Peyer's patch (tissue), 4 donors: ENCODE measurements at regions not wholly inside any gene's neighbourhood (a gene's known extent, or its start where the extent isn't known, plus 50 kb on each side); places are given as distances from the start of the nearest gene placed in this dataset.

Experiments
- DNase-seq, 3 donors: peaks; one replicate each; pipeline ENCODE4 v3.0.0-alpha.2; 2017 to 2019
- H3K27ac ChIP-seq, 4 donors: fragments of 200-600 bp; sonication (generic); one replicate each; pipeline ENCODE4 v1.5.1; 2016 to 2019
- H3K27me3 ChIP-seq, 2 donors: fragments of 200-600 bp; sonication (generic); one replicate each; pipeline ENCODE4 v1.5.1; 2019
- H3K36me3 ChIP-seq, 3 donors: fragments of 200-600 bp; sonication (generic); one replicate each; pipeline ENCODE4 v1.5.1; 2016 to 2019
- H3K4me1 ChIP-seq, 4 donors: fragments of 200-600 bp; sonication (generic); one replicate each; pipeline ENCODE4 v1.5.1; 2016 to 2019
- H3K4me3 ChIP-seq, 4 donors: fragments of 200-600 bp; sonication (generic); 1 replicate in 3 of 4; 2 replicates in 1 of 4; pipeline ENCODE4 v1.5.1; 2016 to 2019; ENCODE audit warnings: mild to moderate bottlenecking in 1 of 4
- H3K9me3 ChIP-seq, 4 donors: fragments of 200-600 bp; sonication (generic); one replicate each; pipeline ENCODE4 v1.5.1; 2016 to 2019; ENCODE audit warnings: mild to moderate bottlenecking in 1 of 4
- POLR2A ChIP-seq, 2 donors: fragments of 450-650 bp; IDR thresholded peaks; one replicate each; pipeline ENCODE4 v1.5.1; 2017; ENCODE audit warnings: antibody characterized with exemption in 2 of 2, mild to moderate bottlenecking in 2 of 2, moderate library complexity in 2 of 2
- TF ChIP-seq, protein P1 (sequence below), 6 experiments: fragments of 450-650 bp in 4 of 6; fragments of 200-600 bp in 2 of 6; sonication (generic) in 1 of 6; IDR thresholded peaks; one replicate each; pipeline ENCODE4 v1.5.1; 2017 to 2019; ENCODE audit warnings: antibody characterized with exemption in 6 of 6, mild to moderate bottlenecking in 3 of 6, moderate library complexity in 1 of 6

DNA sequence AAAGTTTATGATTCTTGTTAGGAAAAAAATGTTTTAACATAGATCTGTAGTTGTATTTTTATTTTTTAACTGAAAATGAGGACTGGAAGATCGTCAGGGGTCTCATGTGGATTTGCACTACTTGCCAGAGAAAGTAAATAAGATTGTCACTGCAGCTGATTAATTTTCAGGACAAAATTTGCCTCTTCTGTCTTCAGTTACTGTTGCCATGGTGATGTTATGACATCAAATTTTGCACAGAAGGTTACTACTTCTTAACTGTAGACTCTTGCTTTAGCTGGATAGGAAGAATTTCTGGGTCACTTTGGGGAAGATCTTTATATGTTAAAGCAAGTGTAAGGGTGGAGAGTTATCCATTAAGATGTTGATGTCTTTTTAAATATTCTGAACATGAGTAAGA, 82.2 kb upstream of the WDR72 start:
- H3K4me1 ChIP-seq, result no peaks in the 10 kb centered on the region
- no peak for DNase-seq

DNA sequence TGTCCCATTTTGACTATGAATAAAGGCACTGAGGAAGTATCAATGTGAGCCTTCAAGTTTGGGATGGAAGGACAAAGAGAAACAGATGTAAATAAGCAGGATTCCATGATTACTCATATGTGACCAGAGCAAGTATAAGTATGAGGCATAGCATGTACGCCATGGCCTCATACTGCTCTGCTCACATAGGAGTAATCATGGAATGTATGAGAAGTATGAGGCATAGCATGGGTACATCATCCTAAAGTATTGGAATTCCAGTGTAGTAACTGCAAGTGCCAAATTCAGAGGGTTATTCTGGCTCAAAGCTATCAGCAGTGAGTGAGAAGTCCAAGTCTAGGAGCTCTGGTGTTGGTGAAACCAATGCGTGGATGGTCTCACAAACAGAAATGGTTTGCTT, 81.2 kb upstream of the WDR72 start:
- Histone ChIP-seq H3K9me3 (no peaks in the 10 kb centered on the region), H3K36me3 (no peaks in the 10 kb centered on the region), H3K27ac (no peak overlapping the region), H3K4me3 (no peak overlapping the region), H3K27me3 (no peaks in the 10 kb centered on the region), H3K4me1 (no peaks in the 10 kb centered on the region)
- DNase-seq, result no peak
- TF ChIP-seq, protein P1, sequence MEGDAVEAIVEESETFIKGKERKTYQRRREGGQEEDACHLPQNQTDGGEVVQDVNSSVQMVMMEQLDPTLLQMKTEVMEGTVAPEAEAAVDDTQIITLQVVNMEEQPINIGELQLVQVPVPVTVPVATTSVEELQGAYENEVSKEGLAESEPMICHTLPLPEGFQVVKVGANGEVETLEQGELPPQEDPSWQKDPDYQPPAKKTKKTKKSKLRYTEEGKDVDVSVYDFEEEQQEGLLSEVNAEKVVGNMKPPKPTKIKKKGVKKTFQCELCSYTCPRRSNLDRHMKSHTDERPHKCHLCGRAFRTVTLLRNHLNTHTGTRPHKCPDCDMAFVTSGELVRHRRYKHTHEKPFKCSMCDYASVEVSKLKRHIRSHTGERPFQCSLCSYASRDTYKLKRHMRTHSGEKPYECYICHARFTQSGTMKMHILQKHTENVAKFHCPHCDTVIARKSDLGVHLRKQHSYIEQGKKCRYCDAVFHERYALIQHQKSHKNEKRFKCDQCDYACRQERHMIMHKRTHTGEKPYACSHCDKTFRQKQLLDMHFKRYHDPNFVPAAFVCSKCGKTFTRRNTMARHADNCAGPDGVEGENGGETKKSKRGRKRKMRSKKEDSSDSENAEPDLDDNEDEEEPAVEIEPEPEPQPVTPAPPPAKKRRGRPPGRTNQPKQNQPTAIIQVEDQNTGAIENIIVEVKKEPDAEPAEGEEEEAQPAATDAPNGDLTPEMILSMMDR (IDR thresholded peaks at IDR 0.05), result no peak
- no peak for TF ChIP-seq POLR2A (IDR thresholded peaks at IDR 0.05)

More for the DNA sequence above, 82.2 kb upstream of the WDR72 start:
- Histone ChIP-seq H3K9me3 (no peaks in the 10 kb centered on the region), H3K36me3 (no peaks in the 10 kb centered on the region), H3K4me3 (no peak overlapping the region), H3K27ac (no peak overlapping the region), H3K27me3 (no peaks in the 10 kb centered on the region)
- TF ChIP-seq, protein P1 (IDR thresholded peaks at IDR 0.05), result no peak

DNA sequence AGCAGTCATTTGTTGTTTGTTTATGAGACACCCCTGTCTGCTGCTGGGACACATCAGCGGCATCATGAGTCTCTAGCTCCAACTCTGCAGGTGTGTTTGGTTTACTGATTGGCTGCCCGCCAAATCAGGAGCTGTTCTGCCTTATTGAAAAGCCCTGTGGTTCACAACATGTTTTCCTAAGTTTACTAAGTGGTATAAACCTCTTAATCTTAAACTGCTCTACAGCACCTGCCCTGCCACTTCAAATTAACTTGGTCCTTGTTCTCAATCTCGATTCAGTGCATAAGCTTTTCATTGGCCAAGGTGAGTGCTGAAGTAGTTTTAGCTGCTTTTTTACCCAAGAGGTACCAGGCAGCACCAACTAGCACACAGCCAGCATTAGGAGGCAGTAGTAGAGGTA, 77.8 kb upstream of the WDR72 start:
- H3K9me3 ChIP-seq, result no peaks in the 10 kb centered on the region
- no peak overlapping the region for H3K27ac ChIP-seq
- H3K27me3 ChIP-seq, result no peaks in the 10 kb centered on the region
- no peak overlapping the region for H3K4me3 ChIP-seq
- H3K4me1 ChIP-seq, result no peaks in the 10 kb centered on the region
- no peak for DNase-seq
- TF ChIP-seq, protein P1 (IDR thresholded peaks at IDR 0.05), result no peak
- TF ChIP-seq POLR2A (IDR thresholded peaks at IDR 0.05), result no peak
- no peaks in the 10 kb centered on the region for H3K36me3 ChIP-seq

DNA sequence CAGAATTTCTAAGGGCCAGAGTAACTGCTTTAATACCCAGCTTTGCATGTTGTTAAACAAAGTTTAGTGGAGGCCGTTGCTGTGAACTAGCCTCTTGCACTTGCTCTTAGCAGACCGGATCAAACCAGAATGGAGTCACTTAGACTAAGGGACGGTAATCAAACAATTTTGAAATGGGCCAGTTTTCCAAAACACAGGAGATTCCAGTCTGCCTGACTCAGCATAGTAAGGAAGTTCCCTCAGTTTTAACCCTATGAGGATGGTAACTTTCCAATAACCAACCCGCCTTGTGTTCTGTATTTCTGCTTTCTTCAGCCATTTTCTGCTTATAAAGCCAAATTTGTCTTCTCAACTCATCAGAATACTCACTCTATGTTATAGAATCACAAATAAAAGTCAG, 77.2 kb upstream of the WDR72 start:
- TF ChIP-seq, protein P1 (IDR thresholded peaks at IDR 0.05), result no peak
- no peak for TF ChIP-seq POLR2A (IDR thresholded peaks at IDR 0.05)
- Histone ChIP-seq H3K4me1 (no peaks in the 10 kb centered on the region), H3K9me3 (no peaks in the 10 kb centered on the region), H3K27ac (no peak overlapping the region), H3K36me3 (no peaks in the 10 kb centered on the region), H3K27me3 (no peaks in the 10 kb centered on the region), H3K4me3 (no peak overlapping the region)
- no peak for DNase-seq

DNA sequence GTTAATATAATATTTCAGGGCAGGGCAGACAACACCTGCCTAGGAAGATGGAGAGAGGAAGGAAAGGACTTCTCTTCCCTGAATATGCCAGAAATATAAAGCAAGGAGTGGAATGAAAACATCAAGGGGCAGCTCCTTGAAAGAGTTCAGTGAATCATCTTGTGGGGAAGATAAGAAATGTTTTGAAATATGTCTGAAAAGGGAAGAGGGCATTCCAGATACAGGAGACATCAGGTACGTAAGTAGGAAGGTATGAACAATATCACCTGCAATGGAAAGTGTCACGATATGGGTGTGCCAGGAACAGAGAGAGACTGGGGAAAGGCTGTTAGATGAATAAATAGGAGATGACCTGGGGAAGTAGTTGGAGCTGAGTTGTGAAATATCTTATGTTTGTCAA, 75.8 kb upstream of the WDR72 start:
- H3K36me3 ChIP-seq, result no peaks in the 10 kb centered on the region
- H3K4me1 ChIP-seq, result no peaks in the 10 kb centered on the region
- no peaks in the 10 kb centered on the region for H3K9me3 ChIP-seq
- no peaks in the 10 kb centered on the region for H3K27me3 ChIP-seq
- DNase-seq, result no peak
- H3K4me3 ChIP-seq, result no peak overlapping the region
- no peak overlapping the region for H3K27ac ChIP-seq
- no peak for TF ChIP-seq POLR2A (IDR thresholded peaks at IDR 0.05)
- TF ChIP-seq, protein P1 (IDR thresholded peaks at IDR 0.05), result no peak

DNA sequence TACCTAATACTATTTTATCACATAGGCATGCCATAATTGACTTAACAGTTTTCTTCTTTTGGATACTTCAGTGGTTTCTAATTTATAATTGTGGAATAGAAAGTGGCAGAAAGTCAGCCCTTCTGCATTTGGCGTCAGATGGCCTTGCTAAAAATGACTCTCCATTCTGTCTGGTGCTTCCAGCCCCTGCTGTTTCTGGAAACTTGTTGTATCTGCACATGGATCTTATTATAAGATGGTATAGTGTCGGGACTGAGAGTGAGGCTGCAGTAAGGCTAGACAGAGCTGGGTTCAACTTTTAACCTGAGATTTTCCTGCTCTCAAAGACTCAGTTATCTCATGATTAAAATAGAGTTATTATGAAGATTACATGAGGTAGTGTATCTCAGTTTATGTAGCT, 74.8 kb upstream of the WDR72 start:
- Histone ChIP-seq H3K9me3 (no peaks in the 10 kb centered on the region), H3K27ac (no peak overlapping the region), H3K4me3 (no peak overlapping the region), H3K27me3 (no peaks in the 10 kb centered on the region), H3K36me3 (no peaks in the 10 kb centered on the region), H3K4me1 (no peaks in the 10 kb centered on the region)
- no peak for TF ChIP-seq POLR2A (IDR thresholded peaks at IDR 0.05)
- TF ChIP-seq, protein P1 (IDR thresholded peaks at IDR 0.05), result no peak
- DNase-seq, result no peak
